ENCODE measurements at regions not wholly inside any gene's neighbourhood (a gene's known extent, or its start where the extent isn't known, plus 50 kb on each side); places are given as distances from the start of the nearest gene placed in this dataset.

GRCh38 chr2:36088716-36089328 is 266.8 kb upstream of the CRIM1 start:
- TF ChIP-seq EZH2 (IDR thresholded peaks at IDR 0.05), result no peak
- TF ChIP-seq CTCF (IDR thresholded peaks at IDR 0.05), result no peak

All from neural progenitor cell (in vitro differentiated cells).